Neural progenitor cell (in vitro differentiated cells): ENCODE measurements at regions not wholly inside any gene's neighbourhood (a gene's known extent, or its start where the extent isn't known, plus 50 kb on each side); places are given as distances from the start of the nearest gene placed in this dataset.
A peak's percentile ranks its signal among the peaks of the same experiment; 100 is the strongest.

ENCODE experiments used
- DNase-seq: peaks from one replicate; pipeline ENCODE4 v3.0.0-alpha.2; 2016; ENCODE audit warnings: low spot score
- H2AFZ ChIP-seq: fragments of 200-600 bp; sonication (generic); replicated peaks from 2 replicates; pipeline ENCODE4 v1.6.1; 2016; ENCODE audit warnings: antibody characterized with exemption
- H3F3A ChIP-seq: fragments of 200-600 bp; sonication (generic); 2 replicates; pipeline ENCODE4 v1.6.1; 2016; ENCODE audit warnings: antibody characterized with exemption, low read depth
- H3K27ac ChIP-seq: fragments of 200-600 bp; sonication (generic); 2 replicates; pipeline ENCODE4 v1.5.1; 2016; ENCODE audit warnings: mild to moderate bottlenecking
- H3K27me3 ChIP-seq: fragments of 200-600 bp; sonication (generic); 2 replicates; pipeline ENCODE4 v1.6.1; 2016; ENCODE audit warnings: mild to moderate bottlenecking, moderate library complexity
- H3K36me3 ChIP-seq: fragments of 200-600 bp; sonication (generic); 2 replicates; pipeline ENCODE4 v1.5.1; 2016
- H3K4me1 ChIP-seq: fragments of 200-600 bp; sonication (generic); 2 replicates; pipeline ENCODE4 v1.6.1; 2016; ENCODE audit warnings: mixed run types
- H3K4me2 ChIP-seq: fragments of 200-600 bp; sonication (generic); 2 replicates; pipeline ENCODE4 v1.6.1; 2016
- H3K4me3 ChIP-seq: fragments of 200-600 bp; sonication (generic); 2 replicates; pipeline ENCODE4 v1.5.1; 2016
- H3K79me2 ChIP-seq: fragments of 200-600 bp; sonication (generic); 2 replicates; pipeline ENCODE4 v1.6.1; 2016; ENCODE audit warnings: low read depth
- H3K9ac ChIP-seq: fragments of 200-600 bp; sonication (generic); 2 replicates; pipeline ENCODE4 v1.6.1; 2016
- H3K9me3 ChIP-seq: fragments of 200-600 bp; sonication (generic); 2 replicates; pipeline ENCODE4 v1.5.1; 2016; ENCODE audit warnings: low read depth
- H4K20me1 ChIP-seq: fragments of 200-600 bp; sonication (generic); 2 replicates; pipeline ENCODE4 v1.6.1; 2016; ENCODE audit warnings: low read depth
- H3K27ac Mint-ChIP-seq: 3 replicates; pipeline ENCODE4 v1.8.0; 2021; ENCODE audit warnings: mixed read lengths
- H3K27me3 Mint-ChIP-seq: 2 replicates; pipeline ENCODE4 v1.8.0; 2022; ENCODE audit warnings: low read depth, mild to moderate bottlenecking, inconsistent platforms, moderate library complexity, mixed read lengths; ENCODE audit not compliant: insufficient read depth
- H3K36me3 Mint-ChIP-seq: 3 replicates; pipeline ENCODE4 v1.8.0; 2021; ENCODE audit warnings: mixed read lengths
- H3K4me1 Mint-ChIP-seq: 3 replicates; pipeline ENCODE4 v1.8.0; 2021; ENCODE audit warnings: mixed read lengths
- H3K4me3 Mint-ChIP-seq: 3 replicates; pipeline ENCODE4 v1.8.0; 2021; ENCODE audit warnings: mild to moderate bottlenecking, moderate library complexity, mixed read lengths
- H3K9me3 Mint-ChIP-seq: 3 replicates; pipeline ENCODE4 v1.8.0; 2020; ENCODE audit warnings: mixed read lengths
- EZH2 ChIP-seq: fragments of 200-600 bp; sonication (generic); IDR thresholded peaks from 2 replicates; pipeline ENCODE4 v1.6.1; 2017; ENCODE audit warnings: antibody characterized with exemption, mild to moderate bottlenecking, moderate library complexity
- EZH2phosphoT487 ChIP-seq: fragments of 200-600 bp; sonication (generic); IDR thresholded peaks from 2 replicates; pipeline ENCODE4 v1.6.1; 2017; ENCODE audit warnings: antibody characterized with exemption
- TF ChIP-seq, protein P1 (sequence below): fragments of 200-600 bp; sonication (generic); IDR thresholded peaks from 2 replicates; pipeline ENCODE4 v1.5.1; 2017; ENCODE audit warnings: antibody characterized with exemption, mild to moderate bottlenecking

DNA sequence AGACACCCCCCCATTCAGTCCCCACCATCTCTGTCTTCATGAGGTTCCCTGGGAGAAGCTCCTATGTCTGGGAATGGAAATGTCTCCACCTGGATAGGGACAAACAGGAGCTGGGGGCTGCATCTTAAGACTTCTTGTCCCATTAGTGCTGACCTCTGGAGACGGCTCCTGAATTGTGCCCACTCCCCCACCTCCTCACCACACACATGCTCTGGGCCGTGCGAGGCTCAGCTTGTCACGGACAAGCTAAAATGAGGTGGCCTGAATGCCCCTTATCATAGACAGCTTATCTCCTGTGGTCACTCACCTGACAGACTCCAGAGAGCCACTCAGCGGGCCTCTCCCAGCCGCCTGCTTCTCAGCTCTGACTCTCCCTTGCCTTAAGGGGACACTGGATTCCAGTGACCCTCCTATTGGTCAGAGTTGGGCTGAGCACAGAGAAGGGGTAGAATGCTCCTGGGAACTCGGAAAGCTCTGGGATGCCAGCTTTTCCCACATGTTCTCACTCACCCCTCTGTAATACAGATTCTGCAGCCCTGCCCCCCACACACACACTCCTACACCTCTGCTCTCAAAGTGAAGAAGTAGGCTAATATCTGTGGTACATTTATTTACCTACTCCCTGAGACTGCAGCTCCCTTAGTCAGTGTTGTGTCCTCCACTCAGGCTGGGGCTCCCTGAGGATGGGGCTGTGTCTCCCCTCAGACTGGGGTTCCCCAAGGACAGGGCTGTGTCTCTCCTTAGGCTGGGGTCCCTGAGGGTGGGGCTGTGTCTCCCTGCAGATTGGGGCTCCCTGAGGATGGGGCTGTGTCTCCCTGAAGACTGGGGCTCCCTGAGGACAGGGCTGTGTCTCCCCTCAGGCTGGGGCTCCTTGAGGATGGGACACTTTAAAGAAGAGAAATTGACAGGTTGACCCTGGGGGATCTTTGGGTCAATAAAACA, 167.5 kb downstream of the VEGFA start:
- Histone ChIP-seq H3K36me3 (no peaks in the 10 kb centered on the region), H3K4me3 (no peak overlapping the region), H3K9ac (no peak overlapping the region), H3K27me3 (no peaks in the 10 kb centered on the region), H3K27ac (no peak overlapping the region), H2AFZ (no peak overlapping the region), H3K9me3 (no peaks in the 10 kb centered on the region), H3K79me2 (no peaks in the 10 kb centered on the region), H3F3A (peaks cover 6% of the 10 kb centered on the region), H4K20me1 (no peaks in the 10 kb centered on the region), H3K4me1 (peaks cover 14% of the 10 kb centered on the region), H3K4me2 (no peak overlapping the region)
- peaks cover 4% of the 10 kb centered on the region for H3K27me3 Mint-ChIP-seq
- no peak overlapping the region for H3K4me3 Mint-ChIP-seq
- H3K9me3 Mint-ChIP-seq = no peaks in the 10 kb centered on the region
- TF ChIP-seq EZH2phosphoT487 (no peak), EZH2 (no peak)
- TF ChIP-seq, protein P1, sequence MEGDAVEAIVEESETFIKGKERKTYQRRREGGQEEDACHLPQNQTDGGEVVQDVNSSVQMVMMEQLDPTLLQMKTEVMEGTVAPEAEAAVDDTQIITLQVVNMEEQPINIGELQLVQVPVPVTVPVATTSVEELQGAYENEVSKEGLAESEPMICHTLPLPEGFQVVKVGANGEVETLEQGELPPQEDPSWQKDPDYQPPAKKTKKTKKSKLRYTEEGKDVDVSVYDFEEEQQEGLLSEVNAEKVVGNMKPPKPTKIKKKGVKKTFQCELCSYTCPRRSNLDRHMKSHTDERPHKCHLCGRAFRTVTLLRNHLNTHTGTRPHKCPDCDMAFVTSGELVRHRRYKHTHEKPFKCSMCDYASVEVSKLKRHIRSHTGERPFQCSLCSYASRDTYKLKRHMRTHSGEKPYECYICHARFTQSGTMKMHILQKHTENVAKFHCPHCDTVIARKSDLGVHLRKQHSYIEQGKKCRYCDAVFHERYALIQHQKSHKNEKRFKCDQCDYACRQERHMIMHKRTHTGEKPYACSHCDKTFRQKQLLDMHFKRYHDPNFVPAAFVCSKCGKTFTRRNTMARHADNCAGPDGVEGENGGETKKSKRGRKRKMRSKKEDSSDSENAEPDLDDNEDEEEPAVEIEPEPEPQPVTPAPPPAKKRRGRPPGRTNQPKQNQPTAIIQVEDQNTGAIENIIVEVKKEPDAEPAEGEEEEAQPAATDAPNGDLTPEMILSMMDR = no peak
- DNase-seq = no peak
- no peaks in the 10 kb centered on the region for H3K36me3 Mint-ChIP-seq
- peaks cover 31% of the 10 kb centered on the region for H3K4me1 Mint-ChIP-seq
- no peak overlapping the region for H3K27ac Mint-ChIP-seq

DNA sequence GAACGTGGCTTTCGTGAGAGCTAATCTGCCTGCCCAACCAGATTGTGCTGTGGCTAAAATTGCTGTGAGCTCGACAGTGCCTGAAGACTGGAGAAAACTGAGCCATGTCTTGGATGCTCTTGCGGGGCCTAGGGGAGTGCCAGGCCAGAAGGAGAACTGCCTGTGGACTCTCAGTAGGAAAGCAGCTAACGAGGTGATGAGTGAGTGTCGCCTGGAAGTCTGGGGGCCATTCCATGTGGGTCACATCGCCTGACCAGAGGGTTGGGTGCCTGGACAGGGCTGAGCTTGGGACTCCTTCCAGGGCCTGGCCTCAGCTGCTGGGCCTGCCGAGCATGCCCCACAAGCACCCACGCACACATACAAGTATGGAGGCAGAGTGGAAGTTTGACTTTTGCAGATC, 166.5 kb downstream of the VEGFA start:
- Mint-ChIP-seq H3K27ac (peak overlapping the region; percentile 26), H3K4me3 (no peak overlapping the region), H3K4me1 (peaks cover 26% of the 10 kb centered on the region), H3K36me3 (no peaks in the 10 kb centered on the region), H3K27me3 (peaks cover 4% of the 10 kb centered on the region), H3K9me3 (no peaks in the 10 kb centered on the region)
- TF ChIP-seq EZH2 = no peak
- no peak for TF ChIP-seq EZH2phosphoT487
- TF ChIP-seq, protein P1 = no peak
- Histone ChIP-seq H3K4me2 (no peak overlapping the region), H3K36me3 (no peaks in the 10 kb centered on the region), H3K9ac (no peak overlapping the region), H3K79me2 (no peaks in the 10 kb centered on the region), H3K27me3 (no peaks in the 10 kb centered on the region), H3F3A (no peaks in the 10 kb centered on the region), H4K20me1 (no peaks in the 10 kb centered on the region), H2AFZ (no peak overlapping the region), H3K9me3 (no peaks in the 10 kb centered on the region), H3K27ac (no peak overlapping the region), H3K4me1 (peaks cover 8% of the 10 kb centered on the region), H3K4me3 (no peak overlapping the region)
- DNase-seq = no peak

DNA sequence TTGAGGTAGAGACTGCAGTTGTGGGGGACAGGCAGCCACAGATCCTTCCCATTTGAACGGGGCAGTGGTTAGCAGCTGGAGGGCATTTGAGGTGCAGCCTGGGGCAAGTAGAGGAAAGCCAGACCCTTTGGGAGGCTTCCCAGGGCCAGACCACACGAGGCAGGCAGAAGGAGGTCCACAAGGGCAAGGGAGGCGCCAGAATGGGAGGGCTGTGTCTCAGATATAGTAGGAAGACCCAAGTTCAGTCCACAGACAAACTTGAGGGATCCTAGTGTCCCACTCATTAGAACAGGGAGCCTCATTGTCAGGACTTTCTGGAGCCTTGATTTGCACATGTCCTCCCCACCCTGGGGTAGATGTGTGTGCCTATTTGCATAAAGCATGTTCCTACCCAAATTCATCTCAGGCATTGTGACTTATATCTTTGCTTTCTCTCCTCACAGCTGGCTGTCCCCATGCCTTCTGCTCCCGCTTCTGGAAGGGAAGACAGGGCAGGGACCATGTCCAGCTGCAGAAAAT, 166.0 kb downstream of the VEGFA start:
- Mint-ChIP-seq H3K4me3 (no peak overlapping the region), H3K27me3 (peaks cover 4% of the 10 kb centered on the region), H3K9me3 (no peaks in the 10 kb centered on the region), H3K36me3 (no peaks in the 10 kb centered on the region), H3K4me1 (peaks cover 26% of the 10 kb centered on the region), H3K27ac (peak overlapping the region; percentile 78)
- no peak for TF ChIP-seq EZH2phosphoT487
- TF ChIP-seq EZH2 = no peak
- TF ChIP-seq, protein P1 = no peak
- no peak overlapping the region for H3K4me3 ChIP-seq
- no peaks in the 10 kb centered on the region for H3K79me2 ChIP-seq
- H3K27ac ChIP-seq = no peak overlapping the region
- H3K9me3 ChIP-seq = no peaks in the 10 kb centered on the region
- H3F3A ChIP-seq = no peaks in the 10 kb centered on the region
- peaks cover 8% of the 10 kb centered on the region for H3K4me1 ChIP-seq
- no peak overlapping the region for H2AFZ ChIP-seq
- H3K4me2 ChIP-seq = no peak overlapping the region
- DNase-seq = no peak
- no peaks in the 10 kb centered on the region for H4K20me1 ChIP-seq
- H3K27me3 ChIP-seq = no peaks in the 10 kb centered on the region
- no peaks in the 10 kb centered on the region for H3K36me3 ChIP-seq
- H3K9ac ChIP-seq = no peak overlapping the region
